Posterior vena cava (tissue), 2 donors: ENCODE measurements at regions not wholly inside any gene's neighbourhood (a gene's known extent, or its start where the extent isn't known, plus 50 kb on each side); places are given as distances from the start of the nearest gene placed in this dataset.

Experiments
- DNase-seq: peaks from one replicate; pipeline ENCODE4 v3.0.0-alpha.2; 2020; ENCODE audit warnings: low spot score
- intact Hi-C, 2 donors: fragments of 100-400 bp; cut with DNase I; formaldehyde crosslinking; loops; one replicate each; pipeline versions ENCODE4 v1.14.1 to v1.14.2; 2022 to 2023
- donor health status: DM: yes; HTN: yes; CAD: no.
- donor health status: DM: yes; HTN: yes; CAD: no.

GRCh38 chr20:6715401-6715941, 52.0 kb upstream of the BMP2 start:
- no peak for DNase-seq
- intact Hi-C loops = no loop called here

GRCh38 chr20:6714279-6714711, 53.2 kb upstream of the BMP2 start:
- DNase-seq = no peak
- intact Hi-C loops = no loop called here

GRCh38 chr20:6711951-6712649, 55.4 kb upstream of the BMP2 start:
- DNase-seq = no peak
- intact Hi-C loops = no loop called here

- DNase-seq = no peak
- intact Hi-C loops = no loop called here
Measured at GRCh38 chr20:6709910-6710595, 57.4 kb upstream of the BMP2 start.

GRCh38 chr20:6708010-6708409, 59.5 kb upstream of the BMP2 start:
- DNase-seq = peak; percentile 81
- intact Hi-C loops = no loop called here

- no peak for DNase-seq
- intact Hi-C loops = no loop called here
Measured at GRCh38 chr20:6707321-6707831, 60.1 kb upstream of the BMP2 start.

- intact Hi-C loops = no loop called here
- no peak for DNase-seq
Measured at GRCh38 chr20:6705926-6706548, 61.4 kb upstream of the BMP2 start.

- no peak for DNase-seq
- intact Hi-C loops = no loop called here
Measured at GRCh38 chr20:6705106-6705766, 62.2 kb upstream of the BMP2 start.

- DNase-seq = no peak
- intact Hi-C loops = no loop called here
Measured at GRCh38 chr20:6704132-6704861, 63.2 kb upstream of the BMP2 start.

- DNase-seq = no peak
- intact Hi-C loops = no loop called here
Measured at GRCh38 chr20:6703656-6704055, 63.8 kb upstream of the BMP2 start.

GRCh38 chr20:6703047-6703446, 64.4 kb upstream of the BMP2 start:
- no peak for DNase-seq
- intact Hi-C loops = no loop called here

GRCh38 chr20:6702144-6702543, 65.3 kb upstream of the BMP2 start:
- DNase-seq = no peak
- intact Hi-C loops = no loop called here

GRCh38 chr20:6700563-6701329, 66.7 kb upstream of the BMP2 start:
- intact Hi-C loops = no loop called here
- peak; percentile 83 for DNase-seq

GRCh38 chr20:6699921-6700562, 67.4 kb upstream of the BMP2 start:
- intact Hi-C loops = no loop called here
- no peak for DNase-seq

GRCh38 chr20:6698723-6699122, 68.8 kb upstream of the BMP2 start:
- intact Hi-C loops = no loop called here

GRCh38 chr20:6698056-6698455, 69.4 kb upstream of the BMP2 start:
- DNase-seq = no peak

More at GRCh38 chr20:6698723-6699122, 68.8 kb upstream of the BMP2 start:
- DNase-seq = no peak

GRCh38 chr20:6697228-6697972, 70.1 kb upstream of the BMP2 start:
- DNase-seq = no peak
- intact Hi-C loops = no loop called here

More at GRCh38 chr20:6698056-6698455, 69.4 kb upstream of the BMP2 start:
- intact Hi-C loops = no loop called here
